K562 (cell line): ENCODE measurements at regions not wholly inside any gene's neighbourhood (a gene's known extent, or its start where the extent isn't known, plus 50 kb on each side); places are given as distances from the start of the nearest gene placed in this dataset.

Experiments used
- ARID1B ChIP-seq: fragments of 450-650 bp; IDR thresholded peaks from 2 replicates; pipeline ENCODE4 v1.6.1; 2016; ENCODE audit warnings: antibody characterized with exemption, mild to moderate bottlenecking, inconsistent platforms
- CBX5 ChIP-seq: IDR thresholded peaks from 2 replicates; pipeline ENCODE4 v1.6.1; 2014; ENCODE audit warnings: low read depth, borderline replicate concordance
- CREB1 ChIP-seq, 2 experiments: sonication (generic) in 1 of 2; formaldehyde crosslinking in 1 of 2; IDR thresholded peaks; 2 replicates each; pipeline versions ENCODE4 v1.6.1 to v1.8.0; 2012 to 2022; ENCODE audit warnings: inconsistent platforms in 1 of 2, mild to moderate bottlenecking in 1 of 2, missing genetic modification reagents in 1 of 2, moderate library complexity in 1 of 2
- ELF4 ChIP-seq: fragments of 450-650 bp; formaldehyde crosslinking; IDR thresholded peaks from 2 replicates; pipeline ENCODE4 v1.4.0; 2022; ENCODE audit warnings: missing genetic modification characterization
- FOXA1 ChIP-seq: fragments of 450-650 bp; IDR thresholded peaks from 2 replicates; pipeline ENCODE4 v1.6.1; 2016; ENCODE audit warnings: mild to moderate bottlenecking, borderline replicate concordance
- GATAD2A ChIP-seq: fragments of 450-650 bp; IDR thresholded peaks from 2 replicates; pipeline ENCODE4 v1.6.1; 2017
- HNRNPL ChIP-seq: fragments of 200-400 bp; formaldehyde crosslinking; IDR thresholded peaks from 2 replicates; pipeline ENCODE4 v1.6.1; 2017; ENCODE audit warnings: low read depth, mild to moderate bottlenecking, low read length
- MECOM ChIP-seq: fragments of 250-450 bp; sonication (Bioruptor Pico); IDR thresholded peaks from 2 replicates; pipeline ENCODE4 v1.8.0; 2022; ENCODE audit warnings: inconsistent platforms
- MYC ChIP-seq, 2 experiments: fragments of 250-450 bp in 1 of 2; sonication (Bioruptor Pico) in 1 of 2; IDR thresholded peaks; 2 replicates each; pipeline versions ENCODE4 v1.5.1 to v1.6.1; 2012 to 2021; ENCODE audit warnings: low read depth in 2 of 2, borderline replicate concordance in 1 of 2, improper control_type of control experiment in 1 of 2, low read length in 1 of 2, mild to moderate bottlenecking in 1 of 2, moderate library complexity in 1 of 2
- NR1H2 ChIP-seq: sonication (generic); formaldehyde crosslinking; IDR thresholded peaks from 2 replicates; pipeline ENCODE4 v1.4.0; 2020; ENCODE audit warnings: mild to moderate bottlenecking, missing genetic modification reagents
- PHB2 ChIP-seq: fragments of 450-650 bp; IDR thresholded peaks from 2 replicates; pipeline ENCODE4 v1.6.1; 2017; ENCODE audit warnings: low read depth
- SIN3B ChIP-seq: fragments of 450-650 bp; IDR thresholded peaks from 2 replicates; pipeline ENCODE4 v1.6.1; 2017; ENCODE audit warnings: low read depth, mild to moderate bottlenecking, moderate library complexity
- SNAPC5 ChIP-seq: fragments of 250-450 bp; sonication (Bioruptor Pico); IDR thresholded peaks from 2 replicates; pipeline ENCODE4 v1.8.0; 2021; ENCODE audit warnings: moderate library complexity, mild to moderate bottlenecking, inconsistent platforms
- SP1 ChIP-seq: sonication (generic); formaldehyde crosslinking; IDR thresholded peaks from 2 replicates; pipeline ENCODE4 v1.8.1; 2022; ENCODE audit warnings: mild to moderate bottlenecking, missing genetic modification reagents
- TAL1 ChIP-seq: fragments of 450-650 bp; IDR thresholded peaks from 2 replicates; pipeline ENCODE4 v1.6.1; 2016; ENCODE audit warnings: mild to moderate bottlenecking
- TBL1XR1 ChIP-seq, 2 experiments: IDR thresholded peaks; 2 replicates each; pipeline ENCODE4 v1.6.1; 2012; ENCODE audit warnings: improper control_type of control experiment in 2 of 2, low read length in 2 of 2, mild to moderate bottlenecking in 1 of 2
- TBP ChIP-seq: optimal IDR thresholded peaks from 2 replicates; pipeline ENCODE3; 2011; ENCODE audit warnings: low read depth, low read length, improper control_type of control experiment
- TFAM ChIP-seq: fragments of 250-450 bp; sonication (Bioruptor Pico); conservative IDR thresholded peaks from 2 replicates; pipeline ENCODE4 v1.5.0; 2021; ENCODE audit warnings: mild to moderate bottlenecking, moderate library complexity
- VEZF1 ChIP-seq: fragments of 200-800 bp; sonication (Bioruptor generic); IDR thresholded peaks from 2 replicates; pipeline ENCODE4 v1.6.1; 2017; ENCODE audit warnings: missing genetic modification characterization, missing compliant biosample characterization
- ZNF586 ChIP-seq: fragments of 450-650 bp; formaldehyde crosslinking; conservative IDR thresholded peaks from 2 replicates; pipeline ENCODE4 v1.4.0; 2020; ENCODE audit warnings: mild to moderate bottlenecking, moderate library complexity
- TF ChIP-seq, protein P1 (sequence below): sonication (generic); formaldehyde crosslinking; IDR thresholded peaks from 2 replicates; pipeline ENCODE4 v1.4.0; 2020; ENCODE audit warnings: mild to moderate bottlenecking, missing genetic modification reagents
- TF ChIP-seq, protein P2 (sequence below): fragments of 450-650 bp; conservative IDR thresholded peaks from 2 replicates; pipeline ENCODE4 v1.6.1; 2016; ENCODE audit warnings: missing genetic modification characterization, low read depth, mild to moderate bottlenecking, missing compliant biosample characterization, moderate library complexity
- TF ChIP-seq, protein P3 (sequence below): IDR thresholded peaks from 2 replicates; pipeline ENCODE4 v1.6.1; 2016; ENCODE audit warnings: missing genetic modification characterization, missing compliant biosample characterization

DNA sequence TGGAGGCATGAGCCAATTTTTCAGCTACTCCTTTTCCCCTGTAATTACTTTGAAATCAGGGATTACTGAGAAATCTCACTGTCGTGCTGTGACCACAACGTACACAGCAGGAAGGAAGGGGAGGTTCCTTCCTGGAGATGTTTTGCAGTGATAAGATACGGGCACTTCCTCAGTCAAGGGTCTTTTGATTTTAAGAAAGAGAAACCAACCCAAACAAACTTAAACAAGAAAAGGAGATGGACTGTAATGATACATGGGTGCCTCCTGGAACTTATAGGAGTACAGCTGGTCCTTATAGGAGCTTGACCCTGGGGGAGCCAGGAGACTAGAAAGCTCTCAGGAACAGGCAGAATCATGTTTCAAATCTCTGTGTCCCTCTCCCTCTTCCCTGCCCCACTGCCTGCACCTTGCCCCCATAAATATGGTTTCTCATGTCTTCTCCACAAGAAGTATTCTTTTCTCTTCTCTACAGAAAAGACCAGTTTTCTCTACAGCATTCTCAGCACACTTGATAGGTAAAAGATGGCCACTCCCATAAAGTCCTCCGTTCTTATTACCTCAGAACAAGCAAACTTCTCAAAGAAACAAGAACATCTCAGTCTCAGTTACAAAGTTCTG lies 281.1 kb upstream of the AMIGO2 start (continued):
- TF ChIP-seq GATAD2A (no peak), SP1 (CRISPR knock-in tag) (0 out of 2 replicates have a peak, but pooled peaks have one; percentile 29), ELF4 (CRISPR knock-in tag) (no peak), MECOM (CRISPR knock-in tag) (0 out of 2 replicates have a peak, but pooled peaks have one; percentile 3), SIN3B (no peak), NR1H2 (no peak), TBL1XR1 (IDR thresholded peaks at IDR 0.05; ENCODE audit: low read length in 2 of 2) (peak in 1 of 2 experiments; percentile 58; a peak in 1 of 4 replicates), CREB1 (IDR thresholded peaks at IDR 0.05) (no peak), CREB1 (CRISPR knock-in tag; IDR thresholded peaks at IDR 0.05) (no peak), ARID1B (peak; percentile 89), MYC (IDR thresholded peaks at IDR 0.05; ENCODE audit: low read depth, low read length) (no peak; the same call in 1 of the 2 replicates), MYC (CRISPR knock-in tag; IDR thresholded peaks at IDR 0.05; ENCODE audit: borderline replicate concordance, low read depth) (no peak), TBP (no peak), TAL1 (peak; percentile 68), ZNF586 (no peak), PHB2 (no peak), TFAM (CRISPR knock-in tag) (no peak), SNAPC5 (CRISPR knock-in tag) (no peak), FOXA1 (no peak), HNRNPL (no peak), CBX5 (no peak), VEZF1 (0 out of 2 replicates have a peak, but pooled peaks have one; percentile 24)
- TF ChIP-seq, protein P1, sequence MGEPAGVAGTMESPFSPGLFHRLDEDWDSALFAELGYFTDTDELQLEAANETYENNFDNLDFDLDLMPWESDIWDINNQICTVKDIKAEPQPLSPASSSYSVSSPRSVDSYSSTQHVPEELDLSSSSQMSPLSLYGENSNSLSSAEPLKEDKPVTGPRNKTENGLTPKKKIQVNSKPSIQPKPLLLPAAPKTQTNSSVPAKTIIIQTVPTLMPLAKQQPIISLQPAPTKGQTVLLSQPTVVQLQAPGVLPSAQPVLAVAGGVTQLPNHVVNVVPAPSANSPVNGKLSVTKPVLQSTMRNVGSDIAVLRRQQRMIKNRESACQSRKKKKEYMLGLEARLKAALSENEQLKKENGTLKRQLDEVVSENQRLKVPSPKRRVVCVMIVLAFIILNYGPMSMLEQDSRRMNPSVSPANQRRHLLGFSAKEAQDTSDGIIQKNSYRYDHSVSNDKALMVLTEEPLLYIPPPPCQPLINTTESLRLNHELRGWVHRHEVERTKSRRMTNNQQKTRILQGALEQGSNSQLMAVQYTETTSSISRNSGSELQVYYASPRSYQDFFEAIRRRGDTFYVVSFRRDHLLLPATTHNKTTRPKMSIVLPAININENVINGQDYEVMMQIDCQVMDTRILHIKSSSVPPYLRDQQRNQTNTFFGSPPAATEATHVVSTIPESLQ (CRISPR knock-in tag): no peak
- TF ChIP-seq, protein P2, sequence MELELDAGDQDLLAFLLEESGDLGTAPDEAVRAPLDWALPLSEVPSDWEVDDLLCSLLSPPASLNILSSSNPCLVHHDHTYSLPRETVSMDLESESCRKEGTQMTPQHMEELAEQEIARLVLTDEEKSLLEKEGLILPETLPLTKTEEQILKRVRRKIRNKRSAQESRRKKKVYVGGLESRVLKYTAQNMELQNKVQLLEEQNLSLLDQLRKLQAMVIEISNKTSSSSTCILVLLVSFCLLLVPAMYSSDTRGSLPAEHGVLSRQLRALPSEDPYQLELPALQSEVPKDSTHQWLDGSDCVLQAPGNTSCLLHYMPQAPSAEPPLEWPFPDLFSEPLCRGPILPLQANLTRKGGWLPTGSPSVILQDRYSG (tag): no peak
- TF ChIP-seq, protein P3, sequence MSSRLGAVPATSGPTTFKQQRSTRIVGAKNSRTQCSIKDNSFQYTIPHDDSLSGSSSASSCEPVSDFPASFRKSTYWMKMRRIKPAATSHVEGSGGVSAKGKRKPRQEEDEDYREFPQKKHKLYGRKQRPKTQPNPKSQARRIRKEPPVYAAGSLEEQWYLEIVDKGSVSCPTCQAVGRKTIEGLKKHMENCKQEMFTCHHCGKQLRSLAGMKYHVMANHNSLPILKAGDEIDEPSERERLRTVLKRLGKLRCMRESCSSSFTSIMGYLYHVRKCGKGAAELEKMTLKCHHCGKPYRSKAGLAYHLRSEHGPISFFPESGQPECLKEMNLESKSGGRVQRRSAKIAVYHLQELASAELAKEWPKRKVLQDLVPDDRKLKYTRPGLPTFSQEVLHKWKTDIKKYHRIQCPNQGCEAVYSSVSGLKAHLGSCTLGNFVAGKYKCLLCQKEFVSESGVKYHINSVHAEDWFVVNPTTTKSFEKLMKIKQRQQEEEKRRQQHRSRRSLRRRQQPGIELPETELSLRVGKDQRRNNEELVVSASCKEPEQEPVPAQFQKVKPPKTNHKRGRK (tag): no peak
